H9 (cell line): ENCODE measurements at regions not wholly inside any gene's neighbourhood (a gene's known extent, or its start where the extent isn't known, plus 50 kb on each side); places are given as distances from the start of the nearest gene placed in this dataset.

ENCODE experiments used
- DNase-seq: peaks from one replicate; pipeline ENCODE4 v3.0.0-alpha.2; 2017
- H2AFZ ChIP-seq: one replicate; pipeline ENCODE4 v1.6.1; 2013; ENCODE audit warnings: mild to moderate bottlenecking, low read length, control low read depth, moderate library complexity
- H2AK5ac ChIP-seq: 2 replicates; pipeline ENCODE4 v1.6.1; 2013; ENCODE audit warnings: low read length, control low read depth, mixed read lengths; ENCODE audit not compliant: insufficient read length
- H2BK120ac ChIP-seq: one replicate; pipeline ENCODE4 v1.6.1; 2013; ENCODE audit warnings: low read depth, mild to moderate bottlenecking, low read length, control low read depth, inconsistent platforms; ENCODE audit not compliant: poor library complexity, severe bottlenecking
- H2BK12ac ChIP-seq: 2 replicates; pipeline ENCODE4 v1.6.1; 2013; ENCODE audit warnings: low read length, control low read depth, mixed read lengths, low read depth; ENCODE audit not compliant: insufficient read length
- H2BK15ac ChIP-seq: 2 replicates; pipeline ENCODE4 v1.6.1; 2013; ENCODE audit warnings: low read depth, low read length, control low read depth
- H2BK20ac ChIP-seq: one replicate; pipeline ENCODE4 v1.6.1; 2013; ENCODE audit warnings: low read depth, mild to moderate bottlenecking, low read length, control low read depth, inconsistent platforms; ENCODE audit not compliant: poor library complexity, severe bottlenecking
- H2BK5ac ChIP-seq: 2 replicates; pipeline ENCODE4 v1.6.1; 2013; ENCODE audit warnings: low read length, control low read depth, mixed read lengths; ENCODE audit not compliant: insufficient read length
- H3K14ac ChIP-seq: 2 replicates; pipeline ENCODE4 v1.6.1; 2013; ENCODE audit warnings: low read length, control low read depth; ENCODE audit not compliant: insufficient read depth
- H3K18ac ChIP-seq: 2 replicates; pipeline ENCODE4 v1.6.1; 2013; ENCODE audit warnings: low read depth, mild to moderate bottlenecking, mixed read lengths, low read length, control low read depth; ENCODE audit not compliant: insufficient read length
- H3K23ac ChIP-seq: 2 replicates; pipeline ENCODE4 v1.6.1; 2013; ENCODE audit warnings: low read length, control low read depth, mixed read lengths, low read depth; ENCODE audit not compliant: insufficient read length
- H3K23me2 ChIP-seq: 2 replicates; pipeline ENCODE4 v1.6.1; 2013; ENCODE audit warnings: low read depth, mild to moderate bottlenecking, mixed read lengths, low read length, control low read depth; ENCODE audit not compliant: insufficient read length, poor library complexity, severe bottlenecking
- H3K27ac ChIP-seq: 2 replicates; pipeline ENCODE4 v1.5.1; 2013; ENCODE audit warnings: low read length, control low read depth, mixed read lengths, low read depth; ENCODE audit not compliant: insufficient read length
- H3K27me3 ChIP-seq: 2 replicates; pipeline ENCODE4 v1.6.1; 2013; ENCODE audit warnings: low read length, control low read depth, inconsistent platforms; ENCODE audit not compliant: insufficient read depth
- H3K4ac ChIP-seq: 2 replicates; pipeline ENCODE4 v1.6.1; 2013; ENCODE audit warnings: low read depth, mild to moderate bottlenecking, control low read depth, inconsistent platforms, low read length, moderate library complexity
- H3K4me1 ChIP-seq: 2 replicates; pipeline ENCODE4 v1.6.1; 2013; ENCODE audit warnings: low read length, control low read depth, inconsistent platforms; ENCODE audit not compliant: insufficient read depth
- H3K4me2 ChIP-seq: 2 replicates; pipeline ENCODE4 v1.6.1; 2013; ENCODE audit warnings: low read length, control low read depth, mixed read lengths; ENCODE audit not compliant: insufficient read length, insufficient read depth
- H3K56ac ChIP-seq: 2 replicates; pipeline ENCODE4 v1.6.1; 2013; ENCODE audit warnings: low read depth, mild to moderate bottlenecking, mixed read lengths, low read length, control low read depth; ENCODE audit not compliant: insufficient read length
- H3K79me1 ChIP-seq: 2 replicates; pipeline ENCODE4 v1.6.1; 2013; ENCODE audit warnings: low read depth, mild to moderate bottlenecking, moderate library complexity, low read length, control low read depth, inconsistent platforms; ENCODE audit not compliant: insufficient read depth, poor library complexity, severe bottlenecking
- H3K79me2 ChIP-seq: 2 replicates; pipeline ENCODE4 v1.6.1; 2013; ENCODE audit warnings: low read length, control low read depth, inconsistent platforms; ENCODE audit not compliant: insufficient read depth
- H3K9ac ChIP-seq: 2 replicates; pipeline ENCODE4 v1.6.1; 2013; ENCODE audit warnings: low read length, control low read depth, mixed read lengths; ENCODE audit not compliant: insufficient read length; ENCODE audit errors: extremely low read depth
- H3K9me3 ChIP-seq: one replicate; pipeline ENCODE4 v1.6.1; 2013; ENCODE audit warnings: low read depth, low read length, inconsistent platforms; ENCODE audit not compliant: control insufficient read depth
- H3T11ph ChIP-seq: one replicate; pipeline ENCODE4 v1.6.1; 2013; ENCODE audit warnings: mild to moderate bottlenecking, low read length, control low read depth, inconsistent platforms
- H4K20me1 ChIP-seq: one replicate; pipeline ENCODE4 v1.6.1; 2013; ENCODE audit not compliant: control insufficient read depth, insufficient read length, insufficient read depth
- H4K5ac ChIP-seq: 2 replicates; pipeline ENCODE4 v1.6.1; 2013; ENCODE audit warnings: low read depth, mild to moderate bottlenecking, mixed read lengths, low read length, control low read depth; ENCODE audit not compliant: insufficient read length
- H4K8ac ChIP-seq: replicated peaks from 2 replicates; pipeline ENCODE4 v1.6.1; 2013; ENCODE audit warnings: low read length, control low read depth, mixed read lengths, low read depth; ENCODE audit not compliant: insufficient read length
- H4K91ac ChIP-seq: 2 replicates; pipeline ENCODE4 v1.6.1; 2013; ENCODE audit warnings: low read depth, mild to moderate bottlenecking, moderate library complexity, mixed read lengths, low read length, control low read depth; ENCODE audit not compliant: insufficient read length
- H3K27ac Mint-ChIP-seq, 3 experiments: 2 replicates in 2 of 3; 3 replicates in 1 of 3; pipeline ENCODE4 v1.8.0; 2020 to 2021; ENCODE audit warnings: mixed read lengths in 3 of 3, mild to moderate bottlenecking in 1 of 3, moderate library complexity in 1 of 3
- H3K27me3 Mint-ChIP-seq: 2 replicates; pipeline ENCODE4 v1.8.0; 2021; ENCODE audit warnings: low read depth, mild to moderate bottlenecking, moderate library complexity, mixed read lengths
- H3K36me3 Mint-ChIP-seq, 3 experiments: 2 replicates in 2 of 3; 3 replicates in 1 of 3; pipeline ENCODE4 v1.8.0; 2020 to 2021; ENCODE audit warnings: low read depth in 3 of 3, mixed read lengths in 3 of 3; ENCODE audit not compliant: insufficient read depth in 1 of 3
- H3K4me1 Mint-ChIP-seq, 2 experiments: 2 replicates each; pipeline ENCODE4 v1.8.0; 2020; ENCODE audit warnings: mixed read lengths in 2 of 2
- H3K4me3 Mint-ChIP-seq, 2 experiments: 2 replicates in 1 of 2; 3 replicates in 1 of 2; pipeline ENCODE4 v1.8.0; 2020 to 2021; ENCODE audit warnings: mild to moderate bottlenecking in 2 of 2, mixed read lengths in 2 of 2, moderate library complexity in 1 of 2
- H3K9me3 Mint-ChIP-seq, 2 experiments: 2 replicates in 1 of 2; 3 replicates in 1 of 2; pipeline ENCODE4 v1.8.0; 2020; ENCODE audit warnings: mild to moderate bottlenecking in 2 of 2, mixed read lengths in 2 of 2, moderate library complexity in 1 of 2
- WGBS: extraction: QIAGEN DNeasy Blood & Tissue Kit; methylation state at CpG from one replicate; pipeline ENCODE4 v1.1.7; 2013; ENCODE audit warnings: missing lambda C conversion rate, low lambda C conversion rate, mixed read lengths; ENCODE audit not compliant: insufficient read length; ENCODE audit errors: extremely low coverage; 5-methylcytosine and 5-hydroxymethylcytosine counted together
- TF ChIP-seq, protein P1 (sequence below): fragments of 200-600 bp; sonication (generic); conservative IDR thresholded peaks from 3 replicates; pipeline ENCODE4 v1.8.0; 2021; ENCODE audit warnings: antibody characterized with exemption, mild to moderate bottlenecking

DNA sequence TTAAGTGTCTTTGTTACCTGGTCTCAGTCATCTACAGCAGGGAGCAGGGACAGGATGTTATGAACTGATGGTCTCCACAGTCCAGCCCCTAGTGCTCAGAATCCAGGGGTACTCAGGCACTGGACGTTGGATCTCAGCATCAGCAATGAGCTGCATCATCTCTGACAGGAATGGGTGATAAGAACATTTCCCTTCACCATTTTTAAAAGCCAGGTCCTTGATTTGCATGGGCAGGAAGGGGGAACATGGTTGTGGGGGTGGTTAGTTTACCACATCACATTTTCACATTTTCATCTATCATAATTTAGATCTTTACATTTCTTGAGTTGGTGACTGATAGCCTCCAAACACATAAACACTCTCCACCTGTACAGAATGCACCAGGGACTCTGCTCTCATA lies 427.8 kb upstream of the NPVF start:
- Histone ChIP-seq H3T11ph (no peak overlapping the region), H2BK12ac (no peak overlapping the region), H3K14ac (no peak overlapping the region), H3K23ac (no peak overlapping the region), H4K8ac (no peak overlapping the region), H4K91ac (no peak overlapping the region), H4K5ac (no peak overlapping the region), H2BK20ac (no peak overlapping the region), H3K18ac (no peak overlapping the region), H3K4me2 (no peak overlapping the region), H3K4me1 (no peaks in the 10 kb centered on the region; the same call in 1 of the 2 replicates), H3K79me1 (no peaks in the 10 kb centered on the region), H3K56ac (no peak overlapping the region), H3K27me3 (no peaks in the 10 kb centered on the region), H3K27ac (no peak overlapping the region), H2BK15ac (no peak overlapping the region), H3K23me2 (no peaks in the 10 kb centered on the region), H3K79me2 (no peaks in the 10 kb centered on the region), H3K9me3 (no peaks in the 10 kb centered on the region), H4K20me1 (no peaks in the 10 kb centered on the region), H3K9ac (no peak overlapping the region), H2AFZ (no peak overlapping the region), H3K4ac (no peak overlapping the region), H2AK5ac (no peak overlapping the region), H2BK120ac (no peak overlapping the region), H2BK5ac (no peak overlapping the region)
- Mint-ChIP-seq H3K27me3 (no peaks in the 10 kb centered on the region), H3K9me3 (no peaks in the 10 kb centered on the region), H3K36me3 (no peaks in the 10 kb centered on the region), H3K4me1 (peaks cover 4% of the 10 kb centered on the region in 2 experiments; a peak in 3 of 4 replicates), H3K4me3 (no peak overlapping the region), H3K27ac (no peak overlapping the region)
- TF ChIP-seq, protein P1, sequence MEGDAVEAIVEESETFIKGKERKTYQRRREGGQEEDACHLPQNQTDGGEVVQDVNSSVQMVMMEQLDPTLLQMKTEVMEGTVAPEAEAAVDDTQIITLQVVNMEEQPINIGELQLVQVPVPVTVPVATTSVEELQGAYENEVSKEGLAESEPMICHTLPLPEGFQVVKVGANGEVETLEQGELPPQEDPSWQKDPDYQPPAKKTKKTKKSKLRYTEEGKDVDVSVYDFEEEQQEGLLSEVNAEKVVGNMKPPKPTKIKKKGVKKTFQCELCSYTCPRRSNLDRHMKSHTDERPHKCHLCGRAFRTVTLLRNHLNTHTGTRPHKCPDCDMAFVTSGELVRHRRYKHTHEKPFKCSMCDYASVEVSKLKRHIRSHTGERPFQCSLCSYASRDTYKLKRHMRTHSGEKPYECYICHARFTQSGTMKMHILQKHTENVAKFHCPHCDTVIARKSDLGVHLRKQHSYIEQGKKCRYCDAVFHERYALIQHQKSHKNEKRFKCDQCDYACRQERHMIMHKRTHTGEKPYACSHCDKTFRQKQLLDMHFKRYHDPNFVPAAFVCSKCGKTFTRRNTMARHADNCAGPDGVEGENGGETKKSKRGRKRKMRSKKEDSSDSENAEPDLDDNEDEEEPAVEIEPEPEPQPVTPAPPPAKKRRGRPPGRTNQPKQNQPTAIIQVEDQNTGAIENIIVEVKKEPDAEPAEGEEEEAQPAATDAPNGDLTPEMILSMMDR, result no peak
- DNase-seq, result no peak
- WGBS, result no CpG with 5 or more reads among the region's 1 CpG
